PC-3 (cell line): ENCODE measurements at regions not wholly inside any gene's neighbourhood (a gene's known extent, or its start where the extent isn't known, plus 50 kb on each side); places are given as distances from the start of the nearest gene placed in this dataset.

Source experiments
- CTCF ChIP-seq: fragments of 300-600 bp; sonication (generic); conservative IDR thresholded peaks from 2 replicates; pipeline ENCODE4 v1.5.1; 2017; ENCODE audit warnings: antibody characterized with exemption, low read depth, mild to moderate bottlenecking, low read length
- EZH2 ChIP-seq: fragments of 300-600 bp; sonication (generic); IDR thresholded peaks from one replicate; pipeline ENCODE4 v1.6.1; 2017; ENCODE audit warnings: antibody characterized with exemption, mild to moderate bottlenecking, low read length; ENCODE audit not compliant: unreplicated experiment
- EZH2phosphoT487 ChIP-seq: fragments of 300-600 bp; sonication (generic); IDR thresholded peaks from 2 replicates; pipeline ENCODE4 v1.6.1; 2018; ENCODE audit warnings: mild to moderate bottlenecking, antibody characterized with exemption, low read length, borderline replicate concordance

GRCh38 chr18:47436871-47437270, 185.4 kb upstream of the SKOR2 start:
- TF ChIP-seq CTCF (no peak), EZH2phosphoT487 (no peak), EZH2 (no peak)
